Trophoblast cell (in vitro differentiated cells and primary cell): ENCODE measurements at regions not wholly inside any gene's neighbourhood (a gene's known extent, or its start where the extent isn't known, plus 50 kb on each side); places are given as distances from the start of the nearest gene placed in this dataset.

Experiments used
- DNase-seq, 2 donors: peaks; one replicate each; pipeline ENCODE4 v3.0.0-alpha.2; 2016
- H2AFZ ChIP-seq: 2 replicates; pipeline ENCODE4 v1.6.1; 2013; ENCODE audit warnings: low read length, moderate library complexity, mild to moderate bottlenecking; ENCODE audit not compliant: insufficient read depth, poor library complexity
- H2AK5ac ChIP-seq: 2 replicates; pipeline ENCODE4 v1.6.1; 2013; ENCODE audit warnings: mild to moderate bottlenecking, low read length
- H2BK120ac ChIP-seq: 2 replicates; pipeline ENCODE4 v1.6.1; 2013; ENCODE audit warnings: low read length, mild to moderate bottlenecking, moderate library complexity; ENCODE audit not compliant: insufficient read depth, poor library complexity
- H2BK12ac ChIP-seq: 2 replicates; pipeline ENCODE4 v1.6.1; 2013; ENCODE audit warnings: mild to moderate bottlenecking, low read length, moderate library complexity
- H2BK5ac ChIP-seq: 2 replicates; pipeline ENCODE4 v1.6.1; 2013; ENCODE audit warnings: low read length, low read depth, moderate library complexity, mild to moderate bottlenecking; ENCODE audit not compliant: poor library complexity
- H3K14ac ChIP-seq: 2 replicates; pipeline ENCODE4 v1.6.1; 2013; ENCODE audit warnings: mild to moderate bottlenecking, low read length
- H3K18ac ChIP-seq: 2 replicates; pipeline ENCODE4 v1.6.1; 2013; ENCODE audit warnings: mild to moderate bottlenecking, low read length
- H3K23ac ChIP-seq: 2 replicates; pipeline ENCODE4 v1.6.1; 2013; ENCODE audit warnings: low read length
- H3K27ac ChIP-seq: 2 replicates; pipeline ENCODE4 v1.5.1; 2013; ENCODE audit warnings: low read depth, mild to moderate bottlenecking, inconsistent platforms, low read length, moderate library complexity
- H3K27me3 ChIP-seq: 2 replicates; pipeline ENCODE4 v1.6.1; 2013; ENCODE audit warnings: inconsistent platforms, mild to moderate bottlenecking, low read length, moderate library complexity; ENCODE audit not compliant: insufficient read depth
- H3K36me3 ChIP-seq, 2 experiments: 1 replicate in 1 of 2; 2 replicates in 1 of 2; pipeline ENCODE4 v1.6.1; 2013; ENCODE audit warnings: low read length in 2 of 2, mild to moderate bottlenecking in 2 of 2, moderate library complexity in 1 of 2; ENCODE audit not compliant: insufficient read depth in 2 of 2, control insufficient read depth in 1 of 2
- H3K4ac ChIP-seq: 2 replicates; pipeline ENCODE4 v1.6.1; 2013; ENCODE audit warnings: low read depth, mild to moderate bottlenecking, low read length, moderate library complexity
- H3K4me1 ChIP-seq, 2 experiments: 1 replicate in 1 of 2; 2 replicates in 1 of 2; pipeline ENCODE4 v1.6.1; 2013; ENCODE audit warnings: low read length in 2 of 2, mild to moderate bottlenecking in 2 of 2, moderate library complexity in 1 of 2; ENCODE audit not compliant: insufficient read depth in 2 of 2, control insufficient read depth in 1 of 2
- H3K4me2 ChIP-seq: 2 replicates; pipeline ENCODE4 v1.6.1; 2013; ENCODE audit warnings: inconsistent platforms, mild to moderate bottlenecking, low read length, moderate library complexity
- H3K4me3 ChIP-seq: 2 replicates; pipeline ENCODE4 v1.5.1; 2013; ENCODE audit warnings: mild to moderate bottlenecking, low read depth, low read length, inconsistent platforms
- H3K79me1 ChIP-seq: one replicate; pipeline ENCODE4 v1.6.1; 2013; ENCODE audit warnings: low read length
- H3K79me2 ChIP-seq: 2 replicates; pipeline ENCODE4 v1.6.1; 2013; ENCODE audit warnings: low read length, mild to moderate bottlenecking; ENCODE audit not compliant: control insufficient read depth, insufficient read depth, poor library complexity
- H3K9ac ChIP-seq: 2 replicates; pipeline ENCODE4 v1.6.1; 2013; ENCODE audit warnings: mild to moderate bottlenecking, low read length
- H3K9me3 ChIP-seq: 2 replicates; pipeline ENCODE4 v1.6.1; 2013; ENCODE audit warnings: low read depth, mild to moderate bottlenecking, control low read depth, inconsistent platforms, low read length; ENCODE audit not compliant: insufficient read depth
- H4K12ac ChIP-seq: 2 replicates; pipeline ENCODE4 v1.6.1; 2013; ENCODE audit warnings: low read depth, mild to moderate bottlenecking, low read length, moderate library complexity
- H4K8ac ChIP-seq: 2 replicates; pipeline ENCODE4 v1.6.1; 2013; ENCODE audit warnings: low read depth, mild to moderate bottlenecking, low read length, moderate library complexity
- H4K91ac ChIP-seq: one replicate; pipeline ENCODE4 v1.6.1; 2013; ENCODE audit warnings: low read depth, mild to moderate bottlenecking, low read length, moderate library complexity
- WGBS: extraction: QIAGEN DNeasy Blood & Tissue Kit; methylation state at CpG from one replicate; pipeline ENCODE4 v1.1.7; 2013; ENCODE audit warnings: missing lambda C conversion rate; ENCODE audit not compliant: insufficient read length, insufficient coverage; ENCODE audit errors: extremely low coverage; 5-methylcytosine and 5-hydroxymethylcytosine counted together

GRCh38 chr13:110808138-110808537 is 94.6 kb downstream of the ING1 start:
- no peak overlapping the region for H2BK12ac ChIP-seq
- H4K91ac ChIP-seq: no peak overlapping the region
- no peak for DNase-seq
- H2AFZ ChIP-seq: no peak overlapping the region
- no peaks in the 10 kb centered on the region for H3K79me2 ChIP-seq
- H3K27ac ChIP-seq: no peak overlapping the region
- H3K36me3 ChIP-seq: no peaks in the 10 kb centered on the region
- H3K4me3 ChIP-seq: no peak overlapping the region
- H4K12ac ChIP-seq: no peak overlapping the region
- no peak overlapping the region for H3K18ac ChIP-seq
- H2BK5ac ChIP-seq: no peak overlapping the region
- no peak overlapping the region for H2AK5ac ChIP-seq
- peaks cover 5% of the 10 kb centered on the region for H3K9me3 ChIP-seq
- no peak overlapping the region for H4K8ac ChIP-seq
- no CpG with 5 or more reads among the region's 4 CpGs for WGBS
- no peak overlapping the region for H3K23ac ChIP-seq
- H3K27me3 ChIP-seq: no peaks in the 10 kb centered on the region
- no peak overlapping the region for H3K4ac ChIP-seq
- H3K79me1 ChIP-seq: no peaks in the 10 kb centered on the region
- H3K14ac ChIP-seq: no peak overlapping the region
- H3K9ac ChIP-seq: no peak overlapping the region
- H2BK120ac ChIP-seq: no peak overlapping the region
- no peak overlapping the region for H3K4me2 ChIP-seq
- H3K4me1 ChIP-seq: no peaks in the 10 kb centered on the region

GRCh38 chr13:110809871-110810486 is 96.5 kb downstream of the ING1 start:
- H4K8ac ChIP-seq: no peak overlapping the region
- H3K4me1 ChIP-seq: no peaks in the 10 kb centered on the region
- H2AFZ ChIP-seq: no peak overlapping the region
- no peak overlapping the region for H2BK120ac ChIP-seq
- no peaks in the 10 kb centered on the region for H3K36me3 ChIP-seq
- WGBS: no CpG with 5 or more reads among the region's 10 CpGs
- H3K23ac ChIP-seq: no peak overlapping the region
- H3K27ac ChIP-seq: no peak overlapping the region
- no peak overlapping the region for H3K4ac ChIP-seq
- no peak overlapping the region for H3K4me2 ChIP-seq
- no peak overlapping the region for H3K4me3 ChIP-seq
- no peaks in the 10 kb centered on the region for H3K79me1 ChIP-seq
- H4K12ac ChIP-seq: no peak overlapping the region
- no peaks in the 10 kb centered on the region for H3K79me2 ChIP-seq
- peaks cover 8% of the 10 kb centered on the region for H3K9me3 ChIP-seq
- no peaks in the 10 kb centered on the region for H3K27me3 ChIP-seq
- H3K9ac ChIP-seq: no peak overlapping the region
- H3K18ac ChIP-seq: no peak overlapping the region
- no peak overlapping the region for H2AK5ac ChIP-seq
- H4K91ac ChIP-seq: no peak overlapping the region
- no peak for DNase-seq
- H2BK12ac ChIP-seq: no peak overlapping the region
- no peak overlapping the region for H3K14ac ChIP-seq
- H2BK5ac ChIP-seq: no peak overlapping the region

GRCh38 chr13:110811008-110811720 is 97.7 kb downstream of the ING1 start:
- H3K36me3 ChIP-seq: no peaks in the 10 kb centered on the region
- H3K4ac ChIP-seq: no peak overlapping the region
- no peak overlapping the region for H4K8ac ChIP-seq
- H2AK5ac ChIP-seq: no peak overlapping the region
- no peaks in the 10 kb centered on the region for H3K79me1 ChIP-seq
- no peak overlapping the region for H2BK5ac ChIP-seq
- H4K12ac ChIP-seq: no peak overlapping the region
- no peaks in the 10 kb centered on the region for H3K27me3 ChIP-seq
- H2AFZ ChIP-seq: no peak overlapping the region
- no peak overlapping the region for H4K91ac ChIP-seq
- no peaks in the 10 kb centered on the region for H3K79me2 ChIP-seq
- H3K27ac ChIP-seq: no peak overlapping the region
- H3K23ac ChIP-seq: peak overlapping the region; percentile 71
- H3K9ac ChIP-seq: no peak overlapping the region
- H2BK120ac ChIP-seq: no peak overlapping the region
- H3K4me3 ChIP-seq: no peak overlapping the region
- no peak overlapping the region for H3K14ac ChIP-seq
- H3K4me2 ChIP-seq: no peak overlapping the region
- DNase-seq: no peak
- H3K9me3 ChIP-seq: peaks cover 8% of the 10 kb centered on the region
- no peak overlapping the region for H2BK12ac ChIP-seq
- H3K4me1 ChIP-seq: no peaks in the 10 kb centered on the region
- H3K18ac ChIP-seq: no peak overlapping the region
- no CpG with 5 or more reads among the region's 16 CpGs for WGBS

GRCh38 chr13:110811771-110812120 is 98.2 kb downstream of the ING1 start:
- DNase-seq: no peak
- Histone ChIP-seq H3K27ac (no peak overlapping the region), H3K23ac (no peak overlapping the region), H3K79me1 (no peaks in the 10 kb centered on the region), H2BK12ac (no peak overlapping the region), H3K18ac (no peak overlapping the region), H2BK120ac (no peak overlapping the region), H2AK5ac (no peak overlapping the region), H3K9me3 (peaks cover 8% of the 10 kb centered on the region), H2BK5ac (no peak overlapping the region), H4K8ac (no peak overlapping the region), H4K12ac (no peak overlapping the region), H3K9ac (no peak overlapping the region), H4K91ac (no peak overlapping the region), H3K14ac (no peak overlapping the region), H3K27me3 (no peaks in the 10 kb centered on the region), H3K36me3 (no peaks in the 10 kb centered on the region), H3K4me1 (no peaks in the 10 kb centered on the region), H2AFZ (no peak overlapping the region), H3K4me3 (no peak overlapping the region), H3K4ac (no peak overlapping the region), H3K79me2 (no peaks in the 10 kb centered on the region), H3K4me2 (no peak overlapping the region)
- WGBS: no CpG with 5 or more reads among the region's 8 CpGs
